T47D (cell line): ENCODE measurements at regions not wholly inside any gene's neighbourhood (a gene's known extent, or its start where the extent isn't known, plus 50 kb on each side); places are given as distances from the start of the nearest gene placed in this dataset.

ENCODE experiments used
- DNase-seq, 2 experiments: peaks; one replicate each; pipeline versions ENCODE4 v3.0.0 to v3.0.0-alpha.2; 2011 to 2012; ENCODE audit warnings: low read depth in 1 of 2, low spot score in 1 of 2
- JUND ChIP-seq: IDR thresholded peaks from 2 replicates; pipeline ENCODE4 v1.6.1; 2012; ENCODE audit warnings: low read depth
- in situ Hi-C: cut with HindIII; loops from 2 replicates; pipeline ENCODE4 v1.10.0; 2016; ENCODE audit warnings: low sequenced_read_pairs, low pct_unique_long_range_greater_than_20kb

DNA sequence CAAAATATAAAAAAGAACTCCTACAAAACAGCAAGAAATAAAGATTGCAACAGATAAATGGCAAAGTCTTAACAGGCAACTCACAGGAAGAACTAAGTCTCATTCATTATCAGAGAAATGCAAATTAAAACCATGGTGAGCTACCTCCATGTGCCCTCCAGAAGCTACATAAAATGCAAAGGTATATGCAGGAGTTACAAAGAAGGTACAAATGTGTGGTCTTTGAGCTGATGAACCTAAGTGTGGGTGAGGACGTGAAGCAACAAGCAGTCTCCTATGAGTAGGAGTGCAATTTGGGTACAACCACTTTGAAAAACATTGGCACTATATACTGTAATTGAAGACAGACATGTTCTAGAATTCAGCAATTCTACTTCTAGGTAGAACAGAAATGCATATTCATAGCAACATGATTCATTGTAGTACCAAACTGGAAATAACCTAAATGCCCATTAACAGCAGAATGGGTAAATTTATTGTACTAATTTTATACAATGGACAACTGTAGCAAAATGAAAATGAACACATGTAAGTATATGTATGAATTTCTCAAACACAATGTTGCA, 61.6 kb upstream of the KCNMA1 start:
- no peak for DNase-seq
- in situ Hi-C loops, result no loop called here
- TF ChIP-seq JUND, result no peak

DNA sequence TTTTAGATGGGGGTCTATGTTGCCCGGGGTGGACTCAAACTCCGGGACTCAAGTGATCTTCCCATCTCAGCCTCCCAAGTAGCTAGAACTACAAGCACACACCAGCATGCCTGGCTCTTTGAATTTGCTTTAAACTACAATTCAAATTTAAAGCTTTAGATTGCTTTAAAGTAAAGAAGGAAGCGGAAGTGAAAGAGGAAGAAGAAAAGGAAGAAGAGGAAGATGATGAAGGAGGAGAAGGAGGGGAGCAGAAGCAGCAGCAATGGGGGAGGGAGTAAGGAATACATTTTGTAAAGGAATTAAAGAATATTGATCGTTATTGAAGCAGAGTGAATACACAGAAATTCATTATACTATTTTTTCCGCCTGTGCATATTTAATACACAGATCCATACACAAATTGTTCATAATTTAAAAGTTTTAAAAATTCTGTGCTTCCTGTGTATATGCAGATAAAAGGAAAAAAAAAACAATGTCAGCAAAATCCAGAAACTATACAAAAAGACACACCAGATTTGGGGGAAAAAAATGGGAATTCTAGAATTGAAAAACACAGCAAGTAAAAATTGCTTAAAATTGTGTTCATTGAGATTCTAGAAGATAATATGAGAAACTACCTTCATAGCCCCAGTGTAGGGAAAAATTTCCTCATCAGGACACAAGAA, 60.8 kb upstream of the KCNMA1 start:
- DNase-seq, result no peak
- in situ Hi-C loops, result no loop called here
- TF ChIP-seq JUND, result no peak

GRCh38 chr10:77696584-77696983, 59.0 kb upstream of the KCNMA1 start:
- no peak for TF ChIP-seq JUND
- in situ Hi-C loops, result no loop called here
- no peak for DNase-seq

DNA sequence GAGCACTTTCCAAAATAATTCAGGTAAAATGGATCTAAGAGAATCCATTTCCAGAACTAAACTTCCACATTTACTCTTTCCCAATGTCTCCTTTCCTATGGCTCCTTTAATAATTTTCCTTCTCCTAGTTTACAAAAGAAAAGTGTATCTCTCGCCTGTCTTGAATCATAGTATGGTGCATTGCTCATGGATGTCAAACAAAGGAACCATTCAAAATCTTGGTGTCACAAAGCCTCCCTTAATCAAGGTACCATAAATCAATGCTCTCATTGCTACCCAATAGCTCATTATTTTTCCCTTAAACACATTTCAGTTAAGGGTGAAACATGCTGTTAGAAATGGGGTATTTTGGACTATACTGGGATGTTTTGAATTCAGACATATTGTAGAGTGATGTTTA, 57.6 kb upstream of the KCNMA1 start:
- in situ Hi-C loops, result no loop called here

DNA sequence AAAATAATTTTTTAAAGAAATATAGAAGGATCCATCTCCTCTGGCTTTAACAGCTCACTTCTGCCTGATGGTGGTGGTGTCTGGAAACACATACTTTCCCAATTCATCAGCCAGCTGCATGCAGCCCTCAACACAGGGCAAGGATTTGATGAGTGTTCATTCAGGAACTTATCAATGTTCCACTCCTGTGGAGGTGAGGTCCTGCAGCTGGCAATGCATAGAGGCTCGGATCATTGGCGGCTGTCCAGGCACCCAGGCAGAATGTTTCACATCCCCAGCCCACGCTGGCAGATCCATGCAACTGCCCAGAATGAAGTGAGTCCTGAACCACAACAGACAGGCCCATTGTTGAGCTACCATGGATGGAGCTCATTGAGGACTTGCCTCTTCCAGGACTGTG, 55.2 kb upstream of the KCNMA1 start:
- no peak for DNase-seq
- no peak for TF ChIP-seq JUND
- in situ Hi-C loops, result no loop called here

More for the DNA sequence above, 57.6 kb upstream of the KCNMA1 start:
- no peak for DNase-seq
- no peak for TF ChIP-seq JUND

GRCh38 chr10:77689339-77689738, 51.7 kb upstream of the KCNMA1 start:
- DNase-seq, result no peak
- no peak for TF ChIP-seq JUND
- in situ Hi-C loops, result no loop called here

GRCh38 chr10:77687621-77688020, 50.0 kb upstream of the KCNMA1 start:
- no peak for DNase-seq
- in situ Hi-C loops, result no loop called here
- no peak for TF ChIP-seq JUND
